ENCODE measurements at regions not wholly inside any gene's neighbourhood (a gene's known extent, or its start where the extent isn't known, plus 50 kb on each side); places are given as distances from the start of the nearest gene placed in this dataset.

DNA sequence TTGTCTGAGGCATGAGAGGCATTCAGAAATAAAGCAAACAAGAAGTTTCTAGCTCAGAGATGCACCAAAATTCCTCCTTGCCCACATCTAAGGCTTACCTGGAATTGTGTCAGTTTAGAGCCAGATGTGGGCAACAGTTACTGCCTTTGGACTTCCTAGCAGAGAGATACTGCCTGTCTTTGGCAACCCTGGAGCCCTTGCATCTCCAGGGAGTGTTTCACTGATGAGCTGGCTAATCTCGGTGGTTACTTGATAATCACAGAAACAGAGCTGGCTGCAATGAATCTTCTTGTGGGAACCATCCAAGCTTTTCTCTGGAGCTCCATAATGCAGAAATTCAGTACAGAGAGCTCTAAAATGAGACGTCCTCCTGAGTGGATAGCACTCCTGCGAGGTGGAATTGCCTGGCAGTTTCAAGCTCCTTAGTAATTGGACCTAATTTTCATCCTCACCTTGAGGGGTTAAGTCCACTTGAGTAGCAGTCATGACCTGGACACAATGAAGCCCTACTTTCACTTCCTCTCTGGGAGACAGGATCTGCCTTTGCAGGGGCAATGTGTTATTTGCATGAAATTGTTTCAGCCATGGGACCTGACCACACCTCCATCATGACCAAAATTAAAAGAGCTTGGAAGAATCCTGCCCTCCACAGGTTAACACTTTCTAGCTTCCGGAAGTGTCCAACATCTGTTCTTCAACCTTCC, 108.8 kb upstream of the ARHGAP5 start (continued):
- TF ChIP-seq, protein P1, sequence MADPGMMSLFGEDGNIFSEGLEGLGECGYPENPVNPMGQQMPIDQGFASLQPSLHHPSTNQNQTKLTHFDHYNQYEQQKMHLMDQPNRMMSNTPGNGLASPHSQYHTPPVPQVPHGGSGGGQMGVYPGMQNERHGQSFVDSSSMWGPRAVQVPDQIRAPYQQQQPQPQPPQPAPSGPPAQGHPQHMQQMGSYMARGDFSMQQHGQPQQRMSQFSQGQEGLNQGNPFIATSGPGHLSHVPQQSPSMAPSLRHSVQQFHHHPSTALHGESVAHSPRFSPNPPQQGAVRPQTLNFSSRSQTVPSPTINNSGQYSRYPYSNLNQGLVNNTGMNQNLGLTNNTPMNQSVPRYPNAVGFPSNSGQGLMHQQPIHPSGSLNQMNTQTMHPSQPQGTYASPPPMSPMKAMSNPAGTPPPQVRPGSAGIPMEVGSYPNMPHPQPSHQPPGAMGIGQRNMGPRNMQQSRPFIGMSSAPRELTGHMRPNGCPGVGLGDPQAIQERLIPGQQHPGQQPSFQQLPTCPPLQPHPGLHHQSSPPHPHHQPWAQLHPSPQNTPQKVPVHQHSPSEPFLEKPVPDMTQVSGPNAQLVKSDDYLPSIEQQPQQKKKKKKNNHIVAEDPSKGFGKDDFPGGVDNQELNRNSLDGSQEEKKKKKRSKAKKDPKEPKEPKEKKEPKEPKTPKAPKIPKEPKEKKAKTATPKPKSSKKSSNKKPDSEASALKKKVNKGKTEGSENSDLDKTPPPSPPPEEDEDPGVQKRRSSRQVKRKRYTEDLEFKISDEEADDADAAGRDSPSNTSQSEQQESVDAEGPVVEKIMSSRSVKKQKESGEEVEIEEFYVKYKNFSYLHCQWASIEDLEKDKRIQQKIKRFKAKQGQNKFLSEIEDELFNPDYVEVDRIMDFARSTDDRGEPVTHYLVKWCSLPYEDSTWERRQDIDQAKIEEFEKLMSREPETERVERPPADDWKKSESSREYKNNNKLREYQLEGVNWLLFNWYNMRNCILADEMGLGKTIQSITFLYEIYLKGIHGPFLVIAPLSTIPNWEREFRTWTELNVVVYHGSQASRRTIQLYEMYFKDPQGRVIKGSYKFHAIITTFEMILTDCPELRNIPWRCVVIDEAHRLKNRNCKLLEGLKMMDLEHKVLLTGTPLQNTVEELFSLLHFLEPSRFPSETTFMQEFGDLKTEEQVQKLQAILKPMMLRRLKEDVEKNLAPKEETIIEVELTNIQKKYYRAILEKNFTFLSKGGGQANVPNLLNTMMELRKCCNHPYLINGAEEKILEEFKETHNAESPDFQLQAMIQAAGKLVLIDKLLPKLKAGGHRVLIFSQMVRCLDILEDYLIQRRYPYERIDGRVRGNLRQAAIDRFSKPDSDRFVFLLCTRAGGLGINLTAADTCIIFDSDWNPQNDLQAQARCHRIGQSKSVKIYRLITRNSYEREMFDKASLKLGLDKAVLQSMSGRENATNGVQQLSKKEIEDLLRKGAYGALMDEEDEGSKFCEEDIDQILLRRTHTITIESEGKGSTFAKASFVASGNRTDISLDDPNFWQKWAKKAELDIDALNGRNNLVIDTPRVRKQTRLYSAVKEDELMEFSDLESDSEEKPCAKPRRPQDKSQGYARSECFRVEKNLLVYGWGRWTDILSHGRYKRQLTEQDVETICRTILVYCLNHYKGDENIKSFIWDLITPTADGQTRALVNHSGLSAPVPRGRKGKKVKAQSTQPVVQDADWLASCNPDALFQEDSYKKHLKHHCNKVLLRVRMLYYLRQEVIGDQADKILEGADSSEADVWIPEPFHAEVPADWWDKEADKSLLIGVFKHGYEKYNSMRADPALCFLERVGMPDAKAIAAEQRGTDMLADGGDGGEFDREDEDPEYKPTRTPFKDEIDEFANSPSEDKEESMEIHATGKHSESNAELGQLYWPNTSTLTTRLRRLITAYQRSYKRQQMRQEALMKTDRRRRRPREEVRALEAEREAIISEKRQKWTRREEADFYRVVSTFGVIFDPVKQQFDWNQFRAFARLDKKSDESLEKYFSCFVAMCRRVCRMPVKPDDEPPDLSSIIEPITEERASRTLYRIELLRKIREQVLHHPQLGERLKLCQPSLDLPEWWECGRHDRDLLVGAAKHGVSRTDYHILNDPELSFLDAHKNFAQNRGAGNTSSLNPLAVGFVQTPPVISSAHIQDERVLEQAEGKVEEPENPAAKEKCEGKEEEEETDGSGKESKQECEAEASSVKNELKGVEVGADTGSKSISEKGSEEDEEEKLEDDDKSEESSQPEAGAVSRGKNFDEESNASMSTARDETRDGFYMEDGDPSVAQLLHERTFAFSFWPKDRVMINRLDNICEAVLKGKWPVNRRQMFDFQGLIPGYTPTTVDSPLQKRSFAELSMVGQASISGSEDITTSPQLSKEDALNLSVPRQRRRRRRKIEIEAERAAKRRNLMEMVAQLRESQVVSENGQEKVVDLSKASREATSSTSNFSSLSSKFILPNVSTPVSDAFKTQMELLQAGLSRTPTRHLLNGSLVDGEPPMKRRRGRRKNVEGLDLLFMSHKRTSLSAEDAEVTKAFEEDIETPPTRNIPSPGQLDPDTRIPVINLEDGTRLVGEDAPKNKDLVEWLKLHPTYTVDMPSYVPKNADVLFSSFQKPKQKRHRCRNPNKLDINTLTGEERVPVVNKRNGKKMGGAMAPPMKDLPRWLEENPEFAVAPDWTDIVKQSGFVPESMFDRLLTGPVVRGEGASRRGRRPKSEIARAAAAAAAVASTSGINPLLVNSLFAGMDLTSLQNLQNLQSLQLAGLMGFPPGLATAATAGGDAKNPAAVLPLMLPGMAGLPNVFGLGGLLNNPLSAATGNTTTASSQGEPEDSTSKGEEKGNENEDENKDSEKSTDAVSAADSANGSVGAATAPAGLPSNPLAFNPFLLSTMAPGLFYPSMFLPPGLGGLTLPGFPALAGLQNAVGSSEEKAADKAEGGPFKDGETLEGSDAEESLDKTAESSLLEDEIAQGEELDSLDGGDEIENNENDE (IDR thresholded peaks at IDR 0.05; ENCODE audit: insufficient replicate concordance, low read length) = no peak
- TF ChIP-seq JUN (IDR thresholded peaks at IDR 0.05; ENCODE audit: low read depth, low read length) = no peak
- no peak for TF ChIP-seq EGR1 (IDR thresholded peaks at IDR 0.05; ENCODE audit: borderline replicate concordance, low read depth, low read length)
- TF ChIP-seq NANOG (IDR thresholded peaks at IDR 0.05; ENCODE audit: insufficient read depth, low read depth, low read length, poor library complexity, severe bottlenecking) = no peak
- TF ChIP-seq SIX5 (IDR thresholded peaks at IDR 0.05; ENCODE audit: low read depth, low read length) = no peak
- no peak for TF ChIP-seq CREB1 (IDR thresholded peaks at IDR 0.05)
- TF ChIP-seq RBBP5 (IDR thresholded peaks at IDR 0.05; ENCODE audit: borderline replicate concordance, low read depth, low read length) = no peak
- TF ChIP-seq SRF (IDR thresholded peaks at IDR 0.05; ENCODE audit: low read depth, low read length) = no peak
- TF ChIP-seq TCF12 (IDR thresholded peaks at IDR 0.05; ENCODE audit: low read depth, low read length) = no peak
- TF ChIP-seq KDM5A (IDR thresholded peaks at IDR 0.05; ENCODE audit: low read length) = no peak
- TF ChIP-seq, protein P2, sequence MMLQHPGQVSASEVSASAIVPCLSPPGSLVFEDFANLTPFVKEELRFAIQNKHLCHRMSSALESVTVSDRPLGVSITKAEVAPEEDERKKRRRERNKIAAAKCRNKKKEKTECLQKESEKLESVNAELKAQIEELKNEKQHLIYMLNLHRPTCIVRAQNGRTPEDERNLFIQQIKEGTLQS (IDR thresholded peaks at IDR 0.05; ENCODE audit: insufficient read depth, low read depth, low read length) = no peak

Measured in H1 (cell line).